ENCODE measurements at regions not wholly inside any gene's neighbourhood (a gene's known extent, or its start where the extent isn't known, plus 50 kb on each side); places are given as distances from the start of the nearest gene placed in this dataset.
A peak's percentile ranks its signal among the peaks of the same experiment; 100 is the strongest.

GRCh38 chr6:138643210-138643609, 130.4 kb upstream of the CCDC28A start (continued):
- TF ChIP-seq ZBTB44 (CRISPR knock-in tag; IDR thresholded peaks at IDR 0.05) (no peak), ZBTB20 (CRISPR knock-in tag; IDR thresholded peaks at IDR 0.05; ENCODE audit: borderline replicate concordance, low read depth) (no peak), ZBTB37 (CRISPR knock-in tag; IDR thresholded peaks at IDR 0.05) (no peak), FOXA3 (CRISPR knock-in tag; IDR thresholded peaks at IDR 0.05) (peak; percentile 76), ZNF24 (IDR thresholded peaks at IDR 0.05) (no peak), SPEN (CRISPR knock-in tag; IDR thresholded peaks at IDR 0.05; ENCODE audit: low read depth) (no peak), ZNF841 (CRISPR knock-in tag; IDR thresholded peaks at IDR 0.05; ENCODE audit: borderline replicate concordance) (no peak), NCOR1 (IDR thresholded peaks at IDR 0.05; ENCODE audit: borderline replicate concordance, low read length) (peak; percentile 82; the same call in 1 of the 2 replicates), TFAP4 (IDR thresholded peaks at IDR 0.05; ENCODE audit: borderline replicate concordance, low read depth) (no peak), ZNF775 (CRISPR knock-in tag; IDR thresholded peaks at IDR 0.05; ENCODE audit: borderline replicate concordance) (no peak), ZFYVE20 (CRISPR knock-in tag; IDR thresholded peaks at IDR 0.05; ENCODE audit: borderline replicate concordance, low read depth) (no peak), EP300 (IDR thresholded peaks at IDR 0.05; ENCODE audit: low read depth in 2 of 2, low read length in 2 of 2) (no peak), EP300 (CRISPR knock-in tag; IDR thresholded peaks at IDR 0.05; ENCODE audit: borderline replicate concordance) (no peak), CENPT (CRISPR knock-in tag; IDR thresholded peaks at IDR 0.05; ENCODE audit: low read depth) (no peak), ZNF343 (CRISPR knock-in tag; IDR thresholded peaks at IDR 0.05) (no peak), STAG1 (CRISPR knock-in tag; IDR thresholded peaks at IDR 0.05) (no peak), REPIN1 (CRISPR knock-in tag; IDR thresholded peaks at IDR 0.05; ENCODE audit: borderline replicate concordance, low read depth) (no peak), SRSF9 (IDR thresholded peaks at IDR 0.05; ENCODE audit: borderline replicate concordance, insufficient read depth, low read depth, low read length, poor library complexity, severe bottlenecking) (no peak)
- TF ChIP-seq, protein P1, sequence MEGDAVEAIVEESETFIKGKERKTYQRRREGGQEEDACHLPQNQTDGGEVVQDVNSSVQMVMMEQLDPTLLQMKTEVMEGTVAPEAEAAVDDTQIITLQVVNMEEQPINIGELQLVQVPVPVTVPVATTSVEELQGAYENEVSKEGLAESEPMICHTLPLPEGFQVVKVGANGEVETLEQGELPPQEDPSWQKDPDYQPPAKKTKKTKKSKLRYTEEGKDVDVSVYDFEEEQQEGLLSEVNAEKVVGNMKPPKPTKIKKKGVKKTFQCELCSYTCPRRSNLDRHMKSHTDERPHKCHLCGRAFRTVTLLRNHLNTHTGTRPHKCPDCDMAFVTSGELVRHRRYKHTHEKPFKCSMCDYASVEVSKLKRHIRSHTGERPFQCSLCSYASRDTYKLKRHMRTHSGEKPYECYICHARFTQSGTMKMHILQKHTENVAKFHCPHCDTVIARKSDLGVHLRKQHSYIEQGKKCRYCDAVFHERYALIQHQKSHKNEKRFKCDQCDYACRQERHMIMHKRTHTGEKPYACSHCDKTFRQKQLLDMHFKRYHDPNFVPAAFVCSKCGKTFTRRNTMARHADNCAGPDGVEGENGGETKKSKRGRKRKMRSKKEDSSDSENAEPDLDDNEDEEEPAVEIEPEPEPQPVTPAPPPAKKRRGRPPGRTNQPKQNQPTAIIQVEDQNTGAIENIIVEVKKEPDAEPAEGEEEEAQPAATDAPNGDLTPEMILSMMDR (CRISPR knock-in tag; IDR thresholded peaks at IDR 0.05), result peak; percentile 52
- TF ChIP-seq, protein P2, sequence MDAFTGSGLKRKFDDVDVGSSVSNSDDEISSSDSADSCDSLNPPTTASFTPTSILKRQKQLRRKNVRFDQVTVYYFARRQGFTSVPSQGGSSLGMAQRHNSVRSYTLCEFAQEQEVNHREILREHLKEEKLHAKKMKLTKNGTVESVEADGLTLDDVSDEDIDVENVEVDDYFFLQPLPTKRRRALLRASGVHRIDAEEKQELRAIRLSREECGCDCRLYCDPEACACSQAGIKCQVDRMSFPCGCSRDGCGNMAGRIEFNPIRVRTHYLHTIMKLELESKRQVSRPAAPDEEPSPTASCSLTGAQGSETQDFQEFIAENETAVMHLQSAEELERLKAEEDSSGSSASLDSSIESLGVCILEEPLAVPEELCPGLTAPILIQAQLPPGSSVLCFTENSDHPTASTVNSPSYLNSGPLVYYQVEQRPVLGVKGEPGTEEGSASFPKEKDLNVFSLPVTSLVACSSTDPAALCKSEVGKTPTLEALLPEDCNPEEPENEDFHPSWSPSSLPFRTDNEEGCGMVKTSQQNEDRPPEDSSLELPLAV (CRISPR knock-in tag; conservative IDR thresholded peaks at IDR 0.05; ENCODE audit: low read depth), result no peak
- TF ChIP-seq, protein P3, sequence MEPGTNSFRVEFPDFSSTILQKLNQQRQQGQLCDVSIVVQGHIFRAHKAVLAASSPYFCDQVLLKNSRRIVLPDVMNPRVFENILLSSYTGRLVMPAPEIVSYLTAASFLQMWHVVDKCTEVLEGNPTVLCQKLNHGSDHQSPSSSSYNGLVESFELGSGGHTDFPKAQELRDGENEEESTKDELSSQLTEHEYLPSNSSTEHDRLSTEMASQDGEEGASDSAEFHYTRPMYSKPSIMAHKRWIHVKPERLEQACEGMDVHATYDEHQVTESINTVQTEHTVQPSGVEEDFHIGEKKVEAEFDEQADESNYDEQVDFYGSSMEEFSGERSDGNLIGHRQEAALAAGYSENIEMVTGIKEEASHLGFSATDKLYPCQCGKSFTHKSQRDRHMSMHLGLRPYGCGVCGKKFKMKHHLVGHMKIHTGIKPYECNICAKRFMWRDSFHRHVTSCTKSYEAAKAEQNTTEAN (CRISPR knock-in tag; conservative IDR thresholded peaks at IDR 0.05), result no peak
